Right atrium auricular region (tissue), 2 donors: ENCODE measurements at regions not wholly inside any gene's neighbourhood (a gene's known extent, or its start where the extent isn't known, plus 50 kb on each side); places are given as distances from the start of the nearest gene placed in this dataset.

ENCODE experiments used
- DNase-seq: peaks from one replicate; pipeline ENCODE4 v3.0.0-alpha.2; 2019; ENCODE audit warnings: low spot score
- H3K27ac ChIP-seq, 2 donors: fragments of 200-600 bp; sonication (generic); 1 replicate in 1 of 2; 2 replicates in 1 of 2; pipeline ENCODE4 v1.5.1; 2016 to 2019
- H3K27me3 ChIP-seq, 2 donors: fragments of 200-600 bp; sonication (generic); one replicate each; pipeline versions ENCODE4 v1.5.1 to v1.6.0; 2017 to 2019
- H3K36me3 ChIP-seq: fragments of 200-600 bp; sonication (generic); one replicate; pipeline ENCODE4 v1.5.1; 2016
- H3K4me1 ChIP-seq, 2 donors: fragments of 200-600 bp; sonication (generic); one replicate each; pipeline versions ENCODE4 v1.5.1 to v1.6.0; 2017 to 2019
- H3K4me3 ChIP-seq, 2 donors: fragments of 200-600 bp; sonication (generic); 1 replicate in 1 of 2; 2 replicates in 1 of 2; pipeline ENCODE4 v1.5.1; 2017 to 2019; ENCODE audit warnings: mild to moderate bottlenecking in 1 of 2, moderate library complexity in 1 of 2
- H3K9me3 ChIP-seq, 2 donors: fragments of 200-600 bp; sonication (generic); one replicate each; pipeline ENCODE4 v1.5.1; 2019
- CTCF ChIP-seq, 2 donors: fragments of 200-600 bp; sonication (generic); IDR thresholded peaks; one replicate each; pipeline ENCODE4 v1.5.1; 2019; ENCODE audit warnings: antibody characterized with exemption in 2 of 2

DNA sequence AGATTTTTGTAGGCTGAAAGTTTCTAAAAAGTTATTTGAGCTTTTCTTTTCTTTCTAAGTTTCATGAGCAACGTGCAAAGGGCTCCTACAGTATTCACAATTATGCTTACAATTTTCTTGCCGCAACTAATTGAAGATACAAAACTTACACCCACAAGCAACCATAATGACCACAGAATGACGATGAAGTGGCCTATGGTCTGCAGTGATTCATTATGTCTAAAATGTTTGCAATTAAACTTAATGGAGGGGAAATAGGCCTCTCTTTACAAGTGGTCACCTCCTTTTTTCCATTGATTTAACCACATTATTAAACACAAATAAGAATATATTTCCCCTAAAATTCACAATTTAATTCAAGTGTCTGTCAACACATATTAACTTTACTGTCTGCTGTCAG, 732.6 kb upstream of the FLRT2 start:
- H3K4me1 ChIP-seq = no peaks in the 10 kb centered on the region
- H3K36me3 ChIP-seq = no peaks in the 10 kb centered on the region
- H3K9me3 ChIP-seq = no peaks in the 10 kb centered on the region
- H3K4me3 ChIP-seq = no peak overlapping the region
- no peaks in the 10 kb centered on the region for H3K27me3 ChIP-seq
- no peak for TF ChIP-seq CTCF (IDR thresholded peaks at IDR 0.05)
- no peak for DNase-seq
- H3K27ac ChIP-seq = no peak overlapping the region

DNA sequence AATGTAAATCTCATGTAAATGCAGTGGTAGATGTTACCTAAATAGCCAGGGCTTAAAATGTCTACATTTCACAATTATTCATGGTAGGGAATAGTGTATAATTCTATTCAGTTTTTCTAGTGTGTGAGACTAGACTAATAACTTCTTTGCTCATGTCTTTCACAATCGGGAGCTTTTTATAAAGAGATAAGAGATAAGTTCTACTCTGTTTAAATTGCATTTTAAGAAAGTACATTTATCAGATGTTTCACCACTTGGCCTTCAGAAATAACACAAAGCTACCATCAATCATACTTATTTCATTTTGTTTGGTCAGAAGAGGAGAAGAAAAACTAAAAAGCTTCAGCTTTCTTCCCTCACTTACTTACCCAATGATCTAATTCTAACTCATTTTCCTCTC, 725.5 kb upstream of the FLRT2 start:
- no peak for TF ChIP-seq CTCF (IDR thresholded peaks at IDR 0.05)
- DNase-seq = no peak
- Histone ChIP-seq H3K27me3 (no peaks in the 10 kb centered on the region), H3K27ac (no peak overlapping the region), H3K4me3 (no peak overlapping the region), H3K4me1 (peaks cover 0 to 26% of the 10 kb centered on the region in 2 donors), H3K36me3 (no peaks in the 10 kb centered on the region), H3K9me3 (no peaks in the 10 kb centered on the region)

GRCh38 chr14:84804895-84805294, 725.0 kb upstream of the FLRT2 start:
- H3K4me3 ChIP-seq = no peak overlapping the region
- TF ChIP-seq CTCF (IDR thresholded peaks at IDR 0.05) = no peak
- no peaks in the 10 kb centered on the region for H3K27me3 ChIP-seq
- H3K36me3 ChIP-seq = no peaks in the 10 kb centered on the region
- H3K9me3 ChIP-seq = no peaks in the 10 kb centered on the region
- H3K4me1 ChIP-seq = peaks cover 0 to 26% of the 10 kb centered on the region in 2 donors
- DNase-seq = no peak
- no peak overlapping the region for H3K27ac ChIP-seq

GRCh38 chr14:84806181-84806580, 723.8 kb upstream of the FLRT2 start:
- DNase-seq = no peak
- no peak for TF ChIP-seq CTCF (IDR thresholded peaks at IDR 0.05)
- Histone ChIP-seq H3K36me3 (no peaks in the 10 kb centered on the region), H3K9me3 (no peaks in the 10 kb centered on the region), H3K4me1 (peaks cover 0 to 26% of the 10 kb centered on the region in 2 donors), H3K27me3 (no peaks in the 10 kb centered on the region), H3K4me3 (no peak overlapping the region), H3K27ac (peak overlapping the region in 1 of 2 donors; percentile 56)

- H3K27me3 ChIP-seq = no peaks in the 10 kb centered on the region
- peak overlapping the region in 1 of 2 donors; percentile 56 for H3K27ac ChIP-seq
- H3K36me3 ChIP-seq = no peaks in the 10 kb centered on the region
- H3K4me1 ChIP-seq = peaks cover 0 to 26% of the 10 kb centered on the region in 2 donors
- H3K4me3 ChIP-seq = no peak overlapping the region
- TF ChIP-seq CTCF (IDR thresholded peaks at IDR 0.05) = no peak
- no peak for DNase-seq
- no peaks in the 10 kb centered on the region for H3K9me3 ChIP-seq
Observed at GRCh38 chr14:84806622-84807021, 723.3 kb upstream of the FLRT2 start.

GRCh38 chr14:84807673-84808072, 722.3 kb upstream of the FLRT2 start:
- TF ChIP-seq CTCF (IDR thresholded peaks at IDR 0.05) = no peak
- peaks cover 0 to 26% of the 10 kb centered on the region in 2 donors for H3K4me1 ChIP-seq
- DNase-seq = no peak
- H3K4me3 ChIP-seq = no peak overlapping the region
- H3K36me3 ChIP-seq = no peaks in the 10 kb centered on the region
- no peaks in the 10 kb centered on the region for H3K27me3 ChIP-seq
- no peaks in the 10 kb centered on the region for H3K9me3 ChIP-seq
- peak overlapping the region in 1 of 2 donors; percentile 56 for H3K27ac ChIP-seq
